ENCODE measurements at regions not wholly inside any gene's neighbourhood (a gene's known extent, or its start where the extent isn't known, plus 50 kb on each side); places are given as distances from the start of the nearest gene placed in this dataset.

DNA sequence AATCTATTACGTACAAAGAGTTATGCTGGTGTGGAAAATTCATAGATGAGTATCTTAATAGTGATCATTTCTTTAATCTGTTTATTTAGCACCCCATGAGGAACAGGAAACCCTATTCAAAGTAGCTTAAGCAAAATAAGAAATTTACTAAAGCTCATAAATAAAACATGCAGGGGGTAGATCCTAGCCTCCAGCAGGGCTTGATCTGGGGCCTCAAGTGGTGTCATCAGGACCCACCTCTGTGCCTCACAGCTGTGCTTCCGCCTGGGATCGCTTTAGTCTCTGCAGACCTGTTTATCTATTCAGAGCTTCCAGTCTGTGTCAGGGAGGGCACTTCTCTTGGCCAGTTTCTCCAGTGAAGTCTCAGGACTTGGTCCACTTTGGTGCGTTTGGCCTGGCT lies 171.0 kb upstream of the SLC24A5 start:
- no peak for DNase-seq (ENCODE audit: low spot score)

DNA sequence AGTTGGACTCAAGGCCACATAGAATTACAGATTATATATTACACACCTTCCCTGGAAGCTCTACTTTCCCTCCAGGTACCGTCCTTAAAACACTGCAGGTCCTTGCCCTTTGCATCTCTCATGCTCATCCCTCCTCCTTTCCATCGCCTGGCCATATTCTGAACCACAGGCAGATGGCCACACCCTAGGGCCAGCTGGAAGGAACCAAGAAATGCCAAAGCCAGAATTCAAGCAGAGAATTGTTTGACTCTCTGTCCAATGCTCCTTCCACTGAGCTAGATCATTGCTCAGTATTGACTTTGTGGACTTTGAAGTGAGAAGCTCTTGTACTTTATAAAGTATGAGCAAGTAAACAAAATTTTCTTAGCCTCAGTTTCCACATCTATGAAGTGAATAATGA lies 170.3 kb upstream of the SLC24A5 start:
- no peak for DNase-seq (ENCODE audit: low spot score)

DNA sequence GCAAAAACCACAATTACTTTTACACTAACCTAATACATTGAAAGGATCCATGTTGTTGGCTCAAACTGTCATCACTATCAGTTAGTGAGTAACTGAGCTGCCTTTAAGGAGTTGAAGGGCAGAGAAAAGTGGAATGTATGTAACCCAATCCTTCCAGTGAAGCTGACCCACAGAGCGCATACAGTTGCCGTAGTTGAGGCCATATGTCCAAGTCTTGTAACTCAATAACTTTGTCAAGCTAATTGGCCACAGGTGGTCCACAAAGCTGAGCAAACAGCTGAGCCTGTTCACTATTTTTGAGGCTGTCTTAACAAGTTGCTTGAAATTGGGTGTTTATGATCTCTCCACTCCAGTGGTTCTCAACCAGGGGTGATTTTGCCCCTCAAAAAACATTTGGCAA lies 169.0 kb upstream of the SLC24A5 start:
- no peak for DNase-seq (ENCODE audit: low spot score)

DNA sequence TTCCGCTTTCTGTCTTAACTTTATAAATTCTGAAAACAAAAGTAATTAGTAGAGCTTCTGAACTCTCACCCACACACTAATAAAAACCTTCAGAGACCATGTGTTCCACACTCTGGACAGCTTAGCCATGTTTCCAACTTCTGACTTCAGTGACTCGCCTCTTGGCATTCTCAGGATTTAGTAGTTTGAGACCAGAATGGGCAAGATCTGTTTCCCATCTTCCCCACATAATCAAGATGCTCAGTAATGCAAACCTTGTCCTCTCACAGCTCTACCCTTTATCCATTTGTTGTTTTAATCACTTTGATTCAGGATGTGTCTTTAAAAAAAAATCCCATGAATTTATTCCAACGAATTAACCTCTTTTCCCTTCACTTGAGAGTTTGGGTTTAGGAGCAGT lies 166.6 kb upstream of the SLC24A5 start:
- no peak for DNase-seq (ENCODE audit: low spot score)

GRCh38 chr15:47955021-47955420 lies 165.8 kb upstream of the SLC24A5 start:
- DNase-seq (ENCODE audit: low spot score) = no peak

GRCh38 chr15:47959617-47960413 lies 161.0 kb upstream of the SLC24A5 start:
- no peak for DNase-seq (ENCODE audit: low spot score)

- no peak for DNase-seq (ENCODE audit: low spot score)
Measured at GRCh38 chr15:47961401-47962090, 159.2 kb upstream of the SLC24A5 start.

DNA sequence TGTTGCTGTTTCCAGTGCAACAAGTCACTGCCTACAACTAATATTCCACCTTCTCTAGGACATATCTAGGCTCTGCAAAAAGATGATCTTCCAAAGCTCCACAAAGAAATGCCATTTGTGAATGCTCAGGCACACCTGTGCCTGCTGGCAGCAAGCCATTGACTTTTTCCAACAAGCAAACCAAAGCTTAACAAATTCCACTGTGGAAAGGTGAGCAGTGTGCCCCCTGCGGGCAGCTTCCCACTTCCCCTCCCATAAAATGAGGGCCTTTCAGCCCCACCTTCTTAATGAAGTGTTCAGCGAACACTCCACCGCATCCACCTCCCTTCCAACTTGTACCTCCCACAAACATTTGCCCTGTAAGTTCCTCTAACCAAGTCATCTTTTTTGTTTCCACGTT lies 157.5 kb upstream of the SLC24A5 start:
- no peak for DNase-seq (ENCODE audit: low spot score)

DNA sequence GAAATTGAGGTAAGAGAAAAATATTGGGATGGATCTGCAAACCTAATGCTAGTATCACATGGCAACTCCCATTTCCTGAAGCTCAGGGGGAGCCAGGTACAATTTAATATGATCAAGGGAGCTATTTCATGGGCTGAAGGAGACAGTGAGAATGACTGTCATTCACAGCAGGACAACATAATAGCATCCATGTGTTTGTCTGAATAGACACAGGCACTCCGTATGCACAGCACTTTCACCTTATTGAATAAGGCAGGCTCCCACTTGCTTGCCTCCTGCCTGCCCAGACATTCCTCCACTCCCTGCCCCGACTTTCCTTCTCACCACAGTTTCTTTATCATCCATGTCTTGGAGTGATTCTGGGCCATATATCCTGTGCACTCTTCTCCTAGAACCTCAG lies 156.6 kb upstream of the SLC24A5 start:
- DNase-seq (ENCODE audit: low spot score) = no peak

DNA sequence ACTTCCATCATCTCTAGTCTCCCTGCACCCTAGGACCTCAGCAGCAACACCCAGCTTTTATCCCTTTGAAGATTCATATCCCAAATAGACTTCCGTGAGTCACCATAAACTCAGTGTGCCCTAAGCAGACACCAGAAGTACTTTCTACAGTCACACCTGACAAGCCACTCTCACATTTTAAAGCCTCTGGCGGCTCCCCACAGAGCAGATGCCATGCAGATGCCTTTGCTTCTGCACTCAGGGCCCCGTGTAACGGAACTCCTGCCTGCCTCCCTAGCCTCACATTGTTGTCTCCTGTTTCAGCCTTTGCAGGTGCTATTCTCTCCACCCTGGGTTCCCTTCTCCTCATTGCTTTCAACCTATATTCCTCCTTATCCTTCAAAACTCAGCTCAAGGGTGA lies 155.5 kb upstream of the SLC24A5 start:
- DNase-seq (ENCODE audit: low spot score) = no peak

GRCh38 chr15:47968593-47968992 lies 152.2 kb upstream of the SLC24A5 start:
- no peak for DNase-seq (ENCODE audit: low spot score)

DNA sequence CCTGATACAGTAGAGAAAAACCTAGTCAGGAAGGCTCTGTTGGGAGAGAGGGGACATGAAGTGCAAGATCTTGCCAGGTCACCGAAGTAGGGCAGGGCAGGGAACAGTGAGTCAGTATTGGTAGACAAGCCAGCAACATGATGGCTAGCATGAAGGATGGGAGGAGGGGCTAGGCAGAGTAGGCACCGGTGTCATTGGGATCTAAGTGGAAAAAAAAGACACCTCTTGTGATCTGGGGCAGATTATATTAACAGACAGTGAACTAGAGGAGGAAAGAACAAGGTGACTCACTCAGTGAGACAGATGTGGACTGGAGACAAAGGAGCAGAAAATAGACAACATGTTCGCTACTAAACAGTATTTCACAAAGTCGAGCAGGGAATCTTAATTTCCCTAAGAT lies 149.2 kb upstream of the SLC24A5 start:
- no peak for DNase-seq (ENCODE audit: low spot score)

DNA sequence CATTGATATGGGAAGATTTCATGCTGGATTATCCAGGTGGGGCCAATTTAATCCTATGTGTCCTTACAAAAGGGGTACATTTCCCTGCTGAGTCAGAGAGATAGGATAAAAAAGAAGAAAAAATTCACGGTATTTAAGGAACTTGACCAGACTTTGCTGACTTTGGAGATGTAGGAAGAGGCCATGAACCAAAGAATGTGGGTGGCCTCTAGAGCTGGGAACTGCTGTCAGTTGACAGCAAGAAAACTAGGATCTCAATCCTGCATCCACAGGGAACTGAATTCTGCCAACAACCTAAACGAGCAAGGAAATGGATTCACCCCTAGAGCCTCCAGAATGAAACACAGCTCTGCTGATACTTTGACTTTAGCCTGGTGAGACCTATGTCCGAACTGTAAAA lies 148.1 kb upstream of the SLC24A5 start:
- DNase-seq (ENCODE audit: low spot score) = no peak

DNA sequence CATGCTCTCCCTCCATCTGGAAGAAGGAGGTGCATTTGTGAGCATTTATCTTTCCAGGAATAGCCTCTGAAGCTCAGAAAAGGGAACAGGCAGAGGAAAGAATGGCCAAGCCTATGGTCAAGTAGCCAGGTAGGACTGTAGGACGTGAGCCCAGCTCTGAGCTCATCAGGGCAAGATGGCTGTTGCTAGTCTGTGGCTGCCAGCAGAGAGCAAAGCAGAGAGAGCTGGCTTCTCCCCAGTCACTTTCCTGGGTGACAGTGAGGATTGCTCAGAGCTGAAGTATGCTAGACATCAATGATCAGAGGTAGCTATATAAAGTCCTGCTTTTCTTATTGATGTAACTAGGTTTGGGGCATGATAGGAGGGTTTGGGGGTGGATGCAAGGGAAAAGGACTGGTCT lies 146.1 kb upstream of the SLC24A5 start:
- no peak for DNase-seq (ENCODE audit: low spot score)

DNA sequence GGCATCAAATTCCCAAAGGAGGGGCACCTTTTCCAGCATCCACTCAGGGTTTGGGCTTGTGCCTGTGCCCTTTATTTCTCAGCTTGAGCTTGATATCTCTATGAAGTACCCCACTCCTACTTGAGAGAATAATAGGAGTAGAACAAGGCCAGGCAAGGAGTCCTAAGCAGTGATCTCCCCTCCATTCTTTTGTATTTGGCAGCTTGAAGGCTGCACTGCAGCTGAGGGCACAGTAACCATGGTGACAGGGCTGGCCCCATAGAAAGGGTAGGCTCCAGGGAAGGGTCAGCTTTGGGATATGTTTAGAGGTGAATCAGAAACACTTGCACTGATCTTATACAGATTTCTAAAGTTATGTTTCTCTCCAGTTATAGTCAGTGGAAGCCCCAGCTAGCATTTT lies 145.4 kb upstream of the SLC24A5 start:
- no peak for DNase-seq (ENCODE audit: low spot score)

DNA sequence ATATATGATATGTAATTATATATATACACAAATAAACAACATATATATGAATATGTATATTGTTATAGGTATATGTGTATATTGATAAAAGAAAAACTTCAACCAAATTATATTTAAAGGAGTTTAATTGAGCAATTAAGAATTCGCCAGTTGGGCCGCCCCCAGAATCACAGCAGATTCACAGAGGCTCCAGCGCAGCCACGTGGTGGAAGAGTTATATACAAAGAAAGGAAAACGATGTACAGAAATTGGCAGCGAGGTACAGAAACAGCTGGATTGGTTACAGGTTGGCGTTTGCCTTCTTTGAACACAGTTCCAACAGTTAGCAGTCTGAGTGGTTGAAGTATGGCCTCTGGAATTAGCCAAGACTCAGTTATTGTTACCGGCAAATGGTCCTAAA lies 137.3 kb upstream of the SLC24A5 start:
- no peak for DNase-seq (ENCODE audit: low spot score)

DNA sequence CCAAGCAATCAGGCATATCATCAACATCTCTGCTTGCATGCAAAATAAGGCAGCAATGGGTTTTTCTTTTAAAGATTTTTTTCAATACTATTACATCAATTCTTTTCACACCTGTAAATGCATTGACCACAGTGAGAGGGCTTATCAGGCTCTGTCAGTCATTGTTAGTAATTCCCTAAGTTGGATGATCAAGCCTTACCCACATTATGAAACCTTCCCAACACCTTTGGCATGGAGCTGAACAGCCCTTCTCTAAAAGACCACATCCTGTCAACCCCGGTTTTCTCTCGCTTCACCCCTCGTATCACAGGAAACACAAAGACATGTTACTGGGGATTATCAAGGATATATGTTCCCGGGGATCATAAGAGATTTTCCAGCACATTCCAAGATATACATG lies 135.2 kb upstream of the SLC24A5 start:
- DNase-seq (ENCODE audit: low spot score) = no peak

DNA sequence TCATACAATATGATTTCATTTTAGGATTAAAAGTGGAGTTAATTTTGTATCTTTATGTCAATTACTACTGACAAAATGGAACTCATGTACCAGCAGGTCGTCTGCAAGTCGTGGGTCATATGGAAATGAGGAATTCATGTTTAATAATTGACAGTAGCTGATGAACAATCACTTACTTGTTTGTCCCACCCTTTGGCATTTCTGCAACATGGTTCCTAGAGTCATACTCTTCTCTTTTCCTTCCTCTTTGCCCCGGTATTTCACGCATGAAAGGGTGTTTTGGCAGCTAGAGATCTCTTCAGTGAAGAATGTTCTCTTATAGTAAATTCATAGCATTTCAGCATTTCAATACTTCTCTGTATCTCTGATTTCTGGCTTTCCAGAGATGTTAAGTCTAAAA lies 133.3 kb upstream of the SLC24A5 start:
- DNase-seq (ENCODE audit: low spot score) = no peak

DNA sequence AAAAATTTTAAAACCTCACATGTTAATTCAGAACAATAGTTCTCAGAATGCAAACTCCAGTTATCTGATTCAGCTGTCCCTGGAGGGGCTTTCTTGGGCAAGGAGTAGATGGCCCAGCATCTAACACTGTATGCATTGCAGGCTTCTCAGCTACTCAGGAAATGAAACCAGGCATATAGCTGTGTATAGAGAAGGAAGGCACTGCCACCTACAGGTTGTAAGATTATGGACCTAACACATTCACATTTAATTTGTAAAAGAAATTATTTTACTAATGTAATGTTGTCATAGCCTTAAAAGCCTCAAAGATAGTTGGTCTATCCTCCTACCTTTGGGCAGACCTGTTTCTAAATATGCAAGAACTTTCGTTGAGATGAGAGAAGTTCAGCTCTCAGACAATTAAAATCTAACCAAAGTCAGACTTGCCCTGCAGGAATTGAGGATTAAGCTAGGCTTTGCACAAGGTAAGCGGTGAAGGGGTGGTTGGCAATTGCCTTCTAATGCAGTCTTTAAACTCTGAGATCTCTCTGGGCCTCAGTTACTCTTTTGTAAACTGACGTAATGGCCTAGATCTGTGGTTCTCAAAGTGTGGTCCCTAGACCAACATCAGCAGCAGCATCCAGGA lies 132.8 kb upstream of the SLC24A5 start:
- peak; percentile 52 for DNase-seq (ENCODE audit: low spot score)

DNA sequence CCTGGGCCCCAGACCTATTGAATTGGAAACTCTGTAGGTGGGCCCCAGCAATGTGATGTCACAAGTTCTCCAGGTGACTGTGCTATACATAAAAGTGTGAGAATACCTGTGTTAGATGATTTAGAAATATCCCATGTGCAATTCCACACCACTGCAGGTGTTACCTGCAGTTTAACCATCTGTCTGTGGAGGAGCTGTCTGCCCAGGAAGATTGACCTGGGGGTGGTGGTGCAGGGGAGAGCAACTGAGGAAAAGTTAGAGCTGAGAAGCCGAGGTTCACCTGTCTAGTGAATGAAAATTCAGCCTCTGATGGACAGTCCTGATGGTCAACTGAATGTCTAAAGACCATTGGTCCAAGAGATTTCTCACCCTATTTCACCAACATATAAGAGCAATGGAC lies 132.2 kb upstream of the SLC24A5 start:
- no peak for DNase-seq (ENCODE audit: low spot score)

GRCh38 chr15:47990821-47991220 lies 130.0 kb upstream of the SLC24A5 start:
- no peak for DNase-seq (ENCODE audit: low spot score)

GRCh38 chr15:47991357-47991756 lies 129.4 kb upstream of the SLC24A5 start:
- DNase-seq (ENCODE audit: low spot score) = no peak

DNA sequence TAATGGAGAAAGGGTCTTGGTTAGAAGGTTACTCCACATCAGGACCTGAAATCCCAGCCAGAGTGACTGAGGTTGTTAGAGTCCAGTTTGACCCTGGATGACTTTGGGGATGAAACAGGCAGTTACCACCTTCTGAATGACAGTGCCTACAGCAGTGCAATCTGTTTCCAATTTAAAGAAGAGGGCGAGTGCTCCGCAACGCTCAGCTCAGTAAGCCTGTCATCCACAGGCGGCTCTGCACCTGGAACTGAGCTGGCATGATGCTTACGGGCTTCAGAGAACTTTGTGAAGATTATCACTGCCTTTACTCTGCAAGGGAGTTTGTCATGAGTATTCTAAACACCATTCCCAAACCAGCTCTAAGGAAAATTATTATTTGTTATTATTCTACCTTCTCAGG lies 127.7 kb upstream of the SLC24A5 start:
- no peak for DNase-seq (ENCODE audit: low spot score)
